ENCODE measurements at regions not wholly inside any gene's neighbourhood (a gene's known extent, or its start where the extent isn't known, plus 50 kb on each side); places are given as distances from the start of the nearest gene placed in this dataset.
A peak's percentile ranks its signal among the peaks of the same experiment; 100 is the strongest.
"Not testable (repeated sequence)": the region's sequence is repeated elsewhere in the genome, so short reads cannot be mapped to it uniquely, and the experiment has no call there.

- no peaks in the 10 kb centered on the region for H3K4me1 ChIP-seq (ENCODE audit: insufficient read depth, low read length)
- H2AFZ ChIP-seq (ENCODE audit: low read depth, low read length) = peak overlapping the region; percentile 19
- no peak overlapping the region for H3K4me3 ChIP-seq (ENCODE audit: insufficient read depth, low read depth, low read length)
- DNase-seq (ENCODE audit: low read depth) = peak; percentile 27
- H4K20me1 ChIP-seq (ENCODE audit: insufficient read depth, low read length) = no peaks in the 10 kb centered on the region
- Mint-ChIP-seq H3K27me3 (ENCODE audit: low read depth, unreplicated experiment) (no peaks in the 10 kb centered on the region), H3K4me3 (ENCODE audit: unreplicated experiment) (no peak overlapping the region), H3K27ac (ENCODE audit: unreplicated experiment) (peak overlapping the region; percentile 12), H3K36me3 (ENCODE audit: low read depth, unreplicated experiment) (no peaks in the 10 kb centered on the region), H3K4me1 (ENCODE audit: low read depth, unreplicated experiment) (peaks cover 22% of the 10 kb centered on the region), H3K9me3 (ENCODE audit: unreplicated experiment) (no peaks in the 10 kb centered on the region)
- TF ChIP-seq CTCF (IDR thresholded peaks at IDR 0.05; ENCODE audit: insufficient read depth, low read depth, low read length) (no peak), EZH2 (IDR thresholded peaks at IDR 0.05; ENCODE audit: insufficient read depth, low read length) (no peak)
- peak overlapping the region; percentile 37 for H3K4me2 ChIP-seq (ENCODE audit: low read length)
- H3K9ac ChIP-seq (ENCODE audit: low read length) = no peak overlapping the region
- no peak for FAIRE-seq
- no peaks in the 10 kb centered on the region for H3K9me3 ChIP-seq (ENCODE audit: insufficient read depth, low read depth, low read length)
- no peaks in the 10 kb centered on the region for H3K79me2 ChIP-seq (ENCODE audit: insufficient read depth, low read length)
- H3K27ac ChIP-seq (ENCODE audit: low read depth, low read length) = no peak overlapping the region
- no peaks in the 10 kb centered on the region for H3K27me3 ChIP-seq (ENCODE audit: insufficient read depth, low read length)
- no peaks in the 10 kb centered on the region for H3K36me3 ChIP-seq (ENCODE audit: insufficient read depth, low read length)
Observed at GRCh38 chr5:100647461-100648230, 112.5 kb downstream of the FAM174A start.

DNA sequence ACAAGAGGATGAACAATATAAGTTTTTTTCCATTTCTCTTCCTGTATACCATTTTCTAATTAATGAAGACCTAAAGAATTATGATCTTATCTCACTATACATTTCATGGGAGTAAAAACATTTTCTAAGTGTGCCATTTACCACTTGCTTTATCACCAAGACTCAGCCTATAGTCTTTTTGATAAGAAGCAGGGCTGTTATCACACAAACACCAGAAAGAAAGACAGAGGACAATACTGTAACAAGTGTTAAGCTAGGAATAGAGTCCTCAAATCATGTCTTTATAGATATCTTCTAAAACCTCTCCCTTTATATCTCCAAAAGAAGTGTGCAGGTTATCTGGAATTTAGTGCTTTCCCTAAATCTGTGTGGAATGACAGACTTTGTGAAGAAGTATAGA lies 119.7 kb downstream of the FAM174A start:
- Histone ChIP-seq H3K9ac (ENCODE audit: low read length) (no peak overlapping the region), H3K4me2 (ENCODE audit: low read length) (no peak overlapping the region)
- no peaks in the 10 kb centered on the region for H3K4me1 Mint-ChIP-seq (ENCODE audit: low read depth, unreplicated experiment)

DNA sequence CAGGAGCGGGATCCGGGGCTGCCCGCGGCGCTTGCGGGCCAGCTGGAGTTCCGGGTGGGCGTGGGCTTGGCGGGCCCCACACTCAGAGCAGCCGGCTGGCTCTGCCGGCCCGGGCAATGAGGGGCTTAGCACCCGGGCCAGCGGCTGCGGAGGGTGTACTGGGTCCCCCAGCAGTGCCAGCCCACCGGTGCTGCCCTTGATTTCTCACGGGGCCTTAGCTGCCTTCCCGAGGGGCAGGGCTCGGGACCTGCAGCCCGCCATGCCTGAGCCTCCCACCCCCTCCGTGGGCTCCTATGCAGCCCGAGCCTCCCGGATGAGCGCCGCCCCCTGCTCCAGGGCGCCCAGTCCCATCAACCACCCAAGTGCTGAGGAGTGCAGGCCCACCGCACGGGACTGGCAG lies 121.6 kb downstream of the FAM174A start:
- not testable (repeated sequence) for H4K20me1 ChIP-seq (ENCODE audit: insufficient read depth, low read length); H3K27ac Mint-ChIP-seq (ENCODE audit: unreplicated experiment); H3K9me3 ChIP-seq (ENCODE audit: insufficient read depth, low read depth, low read length); H2AFZ ChIP-seq (ENCODE audit: low read depth, low read length); H3K36me3 Mint-ChIP-seq (ENCODE audit: low read depth, unreplicated experiment); H3K4me3 ChIP-seq (ENCODE audit: insufficient read depth, low read depth, low read length); H3K4me1 ChIP-seq (ENCODE audit: insufficient read depth, low read length); FAIRE-seq; H3K36me3 ChIP-seq (ENCODE audit: insufficient read depth, low read length); DNase-seq (ENCODE audit: low read depth); H3K4me1 Mint-ChIP-seq (ENCODE audit: low read depth, unreplicated experiment); H3K27me3 ChIP-seq (ENCODE audit: insufficient read depth, low read length); H3K9ac ChIP-seq (ENCODE audit: low read length); H3K4me2 ChIP-seq (ENCODE audit: low read length); H3K27ac ChIP-seq (ENCODE audit: low read depth, low read length); H3K79me2 ChIP-seq (ENCODE audit: insufficient read depth, low read length); H3K4me3 Mint-ChIP-seq (ENCODE audit: unreplicated experiment); H3K27me3 Mint-ChIP-seq (ENCODE audit: low read depth, unreplicated experiment); H3K9me3 Mint-ChIP-seq (ENCODE audit: unreplicated experiment)

More for the DNA sequence above, 119.7 kb downstream of the FAM174A start:
- Mint-ChIP-seq H3K27me3 (ENCODE audit: low read depth, unreplicated experiment) (no peaks in the 10 kb centered on the region), H3K9me3 (ENCODE audit: unreplicated experiment) (no peaks in the 10 kb centered on the region), H3K4me3 (ENCODE audit: unreplicated experiment) (no peak overlapping the region), H3K36me3 (ENCODE audit: low read depth, unreplicated experiment) (no peaks in the 10 kb centered on the region), H3K27ac (ENCODE audit: unreplicated experiment) (no peak overlapping the region)
- no peaks in the 10 kb centered on the region for H3K36me3 ChIP-seq (ENCODE audit: insufficient read depth, low read length)
- H3K27me3 ChIP-seq (ENCODE audit: insufficient read depth, low read length) = no peaks in the 10 kb centered on the region
- H3K27ac ChIP-seq (ENCODE audit: low read depth, low read length) = no peak overlapping the region
- H3K4me1 ChIP-seq (ENCODE audit: insufficient read depth, low read length) = no peaks in the 10 kb centered on the region
- H4K20me1 ChIP-seq (ENCODE audit: insufficient read depth, low read length) = no peaks in the 10 kb centered on the region
- FAIRE-seq (no peak), DNase-seq (ENCODE audit: low read depth) (no peak)
- no peak overlapping the region for H2AFZ ChIP-seq (ENCODE audit: low read depth, low read length)
- H3K9me3 ChIP-seq (ENCODE audit: insufficient read depth, low read depth, low read length) = no peaks in the 10 kb centered on the region
- no peaks in the 10 kb centered on the region for H3K79me2 ChIP-seq (ENCODE audit: insufficient read depth, low read length)
- H3K4me3 ChIP-seq (ENCODE audit: insufficient read depth, low read depth, low read length) = no peak overlapping the region
- TF ChIP-seq EZH2 (IDR thresholded peaks at IDR 0.05; ENCODE audit: insufficient read depth, low read length) (no peak), CTCF (IDR thresholded peaks at IDR 0.05; ENCODE audit: insufficient read depth, low read depth, low read length) (no peak)
